HEK293 (cell line): ENCODE measurements at regions not wholly inside any gene's neighbourhood (a gene's known extent, or its start where the extent isn't known, plus 50 kb on each side); places are given as distances from the start of the nearest gene placed in this dataset.

Experiments used
- EGR2 ChIP-seq: fragments of 450-650 bp; formaldehyde crosslinking; IDR thresholded peaks from 2 replicates; pipeline ENCODE4 v1.5.1; 2016; ENCODE audit warnings: low read depth, missing biosample characterization, missing genetic modification characterization
- GLI2 ChIP-seq: fragments of 450-650 bp; formaldehyde crosslinking; IDR thresholded peaks from 2 replicates; pipeline ENCODE4; 2017; ENCODE audit warnings: missing biosample characterization, missing genetic modification characterization, low read depth, borderline replicate concordance
- GLIS2 ChIP-seq: fragments of 450-650 bp; formaldehyde crosslinking; IDR thresholded peaks from 2 replicates; pipeline ENCODE4 v1.5.1; 2016; ENCODE audit warnings: missing biosample characterization, missing genetic modification characterization
- HOXA7 ChIP-seq: sonication (generic); formaldehyde crosslinking; IDR thresholded peaks from 2 replicates; pipeline ENCODE4 v1.8.1; 2022; ENCODE audit warnings: missing genetic modification reagents, borderline replicate concordance
- KLF8 ChIP-seq: fragments of 450-650 bp; formaldehyde crosslinking; IDR thresholded peaks from 2 replicates; pipeline ENCODE4 v1.5.1; 2016; ENCODE audit warnings: missing biosample characterization, missing genetic modification characterization
- MZF1 ChIP-seq: fragments of 450-650 bp; formaldehyde crosslinking; IDR thresholded peaks from 2 replicates; pipeline ENCODE4 v1.5.1; 2017; ENCODE audit warnings: missing biosample characterization, missing genetic modification characterization, borderline replicate concordance
- RBAK ChIP-seq: fragments of 450-650 bp; formaldehyde crosslinking; IDR thresholded peaks from 2 replicates; pipeline ENCODE4 v1.5.1; 2016; ENCODE audit warnings: missing biosample characterization, missing genetic modification characterization
- REPIN1 ChIP-seq: fragments of 450-650 bp; formaldehyde crosslinking; IDR thresholded peaks from 2 replicates; pipeline ENCODE4 v1.5.1; 2017; ENCODE audit warnings: missing biosample characterization, missing genetic modification characterization, low read depth
- SALL2 ChIP-seq: fragments of 450-650 bp; formaldehyde crosslinking; IDR thresholded peaks from 2 replicates; pipeline ENCODE4 v1.5.0; 2017; ENCODE audit warnings: missing biosample characterization, mild to moderate bottlenecking, missing genetic modification characterization, borderline replicate concordance
- SP3 ChIP-seq: fragments of 450-650 bp; formaldehyde crosslinking; IDR thresholded peaks from 2 replicates; pipeline ENCODE4 v1.5.1; 2016; ENCODE audit warnings: missing biosample characterization, missing genetic modification characterization
- WT1 ChIP-seq: fragments of 450-650 bp; formaldehyde crosslinking; IDR thresholded peaks from 2 replicates; pipeline ENCODE4 v1.5.1; 2016; ENCODE audit warnings: missing biosample characterization, missing genetic modification characterization
- ZBTB7A ChIP-seq: fragments of 450-650 bp; formaldehyde crosslinking; IDR thresholded peaks from 2 replicates; pipeline ENCODE4 v1.5.1; 2016; ENCODE audit warnings: low read depth, missing biosample characterization, missing genetic modification characterization
- ZBTB8A ChIP-seq: fragments of 450-650 bp; formaldehyde crosslinking; IDR thresholded peaks from 2 replicates; pipeline ENCODE4 v1.5.1; 2016; ENCODE audit warnings: missing biosample characterization, missing genetic modification characterization
- ZFP41 ChIP-seq: fragments of 450-650 bp; formaldehyde crosslinking; IDR thresholded peaks from 2 replicates; pipeline ENCODE4 v1.5.1; 2016; ENCODE audit warnings: missing biosample characterization, missing genetic modification characterization, borderline replicate concordance
- ZNF121 ChIP-seq: fragments of 450-650 bp; formaldehyde crosslinking; IDR thresholded peaks from 2 replicates; pipeline ENCODE4 v1.5.1; 2016; ENCODE audit warnings: missing biosample characterization, missing genetic modification characterization
- ZNF16 ChIP-seq: fragments of 450-650 bp; formaldehyde crosslinking; IDR thresholded peaks from 2 replicates; pipeline ENCODE4 v1.5.1; 2016; ENCODE audit warnings: low read depth, missing biosample characterization, missing genetic modification characterization
- ZNF169 ChIP-seq: fragments of 450-650 bp; formaldehyde crosslinking; IDR thresholded peaks from 2 replicates; pipeline ENCODE4 v1.5.1; 2016; ENCODE audit warnings: missing biosample characterization, missing genetic modification characterization
- ZNF184 ChIP-seq: fragments of 450-650 bp; IDR thresholded peaks from 2 replicates; pipeline ENCODE4 v1.5.1; 2018; ENCODE audit warnings: missing biosample characterization, mild to moderate bottlenecking, missing genetic modification characterization
- ZNF2 ChIP-seq: fragments of 450-650 bp; formaldehyde crosslinking; IDR thresholded peaks from 2 replicates; pipeline ENCODE4 v1.5.1; 2016; ENCODE audit warnings: missing biosample characterization, missing genetic modification characterization
- ZNF214 ChIP-seq: fragments of 450-650 bp; formaldehyde crosslinking; IDR thresholded peaks from 2 replicates; pipeline ENCODE4 v1.5.1; 2017; ENCODE audit warnings: missing biosample characterization, mild to moderate bottlenecking, missing genetic modification characterization, borderline replicate concordance
- ZNF221 ChIP-seq: fragments of 450-650 bp; formaldehyde crosslinking; IDR thresholded peaks from 2 replicates; pipeline ENCODE4 v1.5.1; 2017; ENCODE audit warnings: missing biosample characterization, missing genetic modification characterization, borderline replicate concordance
- ZNF24 ChIP-seq: fragments of 450-650 bp; formaldehyde crosslinking; IDR thresholded peaks from 2 replicates; pipeline ENCODE4 v1.5.1; 2016; ENCODE audit warnings: missing biosample characterization, missing genetic modification characterization
- ZNF292 ChIP-seq: fragments of 450-650 bp; formaldehyde crosslinking; IDR thresholded peaks from 2 replicates; pipeline ENCODE4 v1.5.1; 2016; ENCODE audit warnings: low read depth, missing biosample characterization, missing genetic modification characterization, borderline replicate concordance
- ZNF394 ChIP-seq: fragments of 450-650 bp; formaldehyde crosslinking; IDR thresholded peaks from 2 replicates; pipeline ENCODE4 v1.5.1; 2016; ENCODE audit warnings: missing biosample characterization, missing genetic modification characterization, mild to moderate bottlenecking, moderate library complexity, borderline replicate concordance
- ZNF423 ChIP-seq: fragments of 450-650 bp; formaldehyde crosslinking; IDR thresholded peaks from 2 replicates; pipeline ENCODE4 v1.5.1; 2016; ENCODE audit warnings: missing biosample characterization, missing genetic modification characterization
- ZNF530 ChIP-seq: fragments of 450-650 bp; formaldehyde crosslinking; IDR thresholded peaks from 2 replicates; pipeline ENCODE4 v1.5.1; 2016; ENCODE audit warnings: low read depth, missing biosample characterization, missing genetic modification characterization
- ZNF560 ChIP-seq: fragments of 450-650 bp; formaldehyde crosslinking; IDR thresholded peaks from 2 replicates; pipeline ENCODE4 v1.5.1; 2017; ENCODE audit warnings: missing biosample characterization, missing genetic modification characterization, borderline replicate concordance
- ZNF561 ChIP-seq: fragments of 450-650 bp; IDR thresholded peaks from 2 replicates; pipeline ENCODE4 v1.5.1; 2018; ENCODE audit warnings: missing biosample characterization, missing genetic modification characterization, borderline replicate concordance
- ZNF660 ChIP-seq: fragments of 450-650 bp; IDR thresholded peaks from 2 replicates; pipeline ENCODE4 v1.5.1; 2018; ENCODE audit warnings: missing biosample characterization, mild to moderate bottlenecking, missing genetic modification characterization
- ZNF670 ChIP-seq: fragments of 450-650 bp; formaldehyde crosslinking; IDR thresholded peaks from 2 replicates; pipeline ENCODE4 v1.5.1; 2016; ENCODE audit warnings: missing biosample characterization, missing genetic modification characterization, low read depth
- ZNF747 ChIP-seq: fragments of 450-650 bp; formaldehyde crosslinking; IDR thresholded peaks from 2 replicates; pipeline ENCODE4 v1.5.1; 2016; ENCODE audit warnings: missing biosample characterization, missing genetic modification characterization
- ZNF785 ChIP-seq: fragments of 450-650 bp; formaldehyde crosslinking; IDR thresholded peaks from 2 replicates; pipeline ENCODE4 v1.5.1; 2016; ENCODE audit warnings: missing biosample characterization, missing genetic modification characterization
- ZNF837 ChIP-seq: fragments of 450-650 bp; formaldehyde crosslinking; IDR thresholded peaks from 2 replicates; pipeline ENCODE4 v1.5.1; 2016; ENCODE audit warnings: missing biosample characterization, missing genetic modification characterization
- ZSCAN30 ChIP-seq: fragments of 450-650 bp; IDR thresholded peaks from 2 replicates; pipeline ENCODE4 v1.5.1; 2018; ENCODE audit warnings: missing biosample characterization, mild to moderate bottlenecking, missing genetic modification characterization, moderate library complexity
- TF ChIP-seq, protein P1 (sequence below): fragments of 450-650 bp; formaldehyde crosslinking; optimal IDR thresholded peaks from 2 replicates; pipeline ENCODE3; 2016; ENCODE audit warnings: missing biosample characterization, mild to moderate bottlenecking, missing genetic modification characterization
- TF ChIP-seq, protein P2 (sequence below): fragments of 450-650 bp; formaldehyde crosslinking; IDR thresholded peaks from 2 replicates; pipeline ENCODE4; 2016; ENCODE audit warnings: missing biosample characterization, missing genetic modification characterization
- TF ChIP-seq, protein P3 (sequence below): fragments of 450-650 bp; formaldehyde crosslinking; IDR thresholded peaks from 2 replicates; pipeline ENCODE4 v1.5.1; 2017; ENCODE audit warnings: missing biosample characterization, missing genetic modification characterization
- TF ChIP-seq, protein P4 (sequence below): fragments of 450-650 bp; formaldehyde crosslinking; IDR thresholded peaks from 2 replicates; pipeline ENCODE4 v1.5.1; 2017; ENCODE audit warnings: missing biosample characterization, missing genetic modification characterization

DNA sequence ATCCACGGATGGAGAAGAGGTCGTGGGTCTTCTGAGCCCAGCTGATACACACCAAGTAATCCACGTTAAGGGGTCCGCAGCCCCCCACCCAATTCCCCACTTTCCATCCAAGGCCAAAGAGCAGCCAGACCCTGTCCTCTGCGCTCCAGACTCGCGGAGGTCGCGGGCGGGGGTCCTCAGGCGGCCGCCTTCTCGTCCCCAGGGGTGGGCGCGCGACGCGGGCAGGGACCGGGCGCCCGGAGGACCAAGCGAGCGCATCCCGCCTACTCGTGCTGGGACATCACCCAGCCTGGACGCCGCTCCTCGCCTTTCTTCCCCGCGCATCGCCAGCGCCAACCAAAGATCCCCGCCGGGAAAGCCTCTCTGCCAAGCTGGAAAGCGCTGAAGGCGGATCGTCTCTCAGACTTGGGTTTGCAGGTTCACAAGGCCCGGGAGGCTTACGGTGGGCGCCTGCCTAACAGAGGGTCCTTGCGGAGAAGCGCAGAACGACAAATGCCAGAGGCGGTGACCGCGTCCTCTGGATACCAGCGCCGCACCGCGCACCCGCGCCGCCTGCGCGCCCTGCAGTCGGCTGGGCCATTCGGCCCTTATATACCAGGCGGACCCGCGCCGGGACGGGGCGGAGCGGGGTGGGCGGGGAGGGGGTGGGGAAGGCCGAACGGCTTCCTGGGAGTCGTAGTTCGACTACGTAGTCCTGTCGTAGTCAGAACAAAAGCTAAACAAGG is 471.6 kb downstream of the SOX9 start (continued):
- TF ChIP-seq, protein P1, sequence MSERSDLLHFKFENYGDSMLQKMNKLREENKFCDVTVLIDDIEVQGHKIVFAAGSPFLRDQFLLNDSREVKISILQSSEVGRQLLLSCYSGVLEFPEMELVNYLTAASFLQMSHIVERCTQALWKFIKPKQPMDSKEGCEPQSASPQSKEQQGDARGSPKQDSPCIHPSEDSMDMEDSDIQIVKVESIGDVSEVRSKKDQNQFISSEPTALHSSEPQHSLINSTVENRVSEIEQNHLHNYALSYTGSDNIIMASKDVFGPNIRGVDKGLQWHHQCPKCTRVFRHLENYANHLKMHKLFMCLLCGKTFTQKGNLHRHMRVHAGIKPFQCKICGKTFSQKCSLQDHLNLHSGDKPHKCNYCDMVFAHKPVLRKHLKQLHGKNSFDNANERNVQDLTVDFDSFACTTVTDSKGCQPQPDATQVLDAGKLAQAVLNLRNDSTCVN (tag by site-specific recombination): peak; percentile 96
- TF ChIP-seq SP3 (tag by site-specific recombination) (peak; percentile 94), GLIS2 (tag by site-specific recombination) (peak; percentile 18; the same call in 1 of the 2 replicates), WT1 (no peak), GLI2 (tag by site-specific recombination) (no peak), MZF1 (tag by site-specific recombination) (no peak), ZNF2 (tag by site-specific recombination) (peak; percentile 91), ZNF785 (tag by site-specific recombination) (no peak), ZNF394 (tag by site-specific recombination) (peak; percentile 81; the same call in 1 of the 2 replicates), ZNF670 (no peak), ZNF561 (tag by site-specific recombination) (peak; percentile 81; the same call in 1 of the 2 replicates), ZNF530 (tag by site-specific recombination) (no peak), SALL2 (tag by site-specific recombination) (no peak), ZSCAN30 (tag by site-specific recombination) (peak; percentile 51; the same call in 1 of the 2 replicates), HOXA7 (CRISPR knock-in tag) (no peak), ZNF423 (tag by site-specific recombination) (0 out of 2 replicates have a peak, but pooled peaks have one; percentile 14), ZNF221 (tag by site-specific recombination) (no peak), ZBTB7A (tag by site-specific recombination) (no peak), ZNF837 (no peak), ZNF24 (tag by site-specific recombination) (peak; percentile 82), ZNF169 (tag by site-specific recombination) (no peak), ZNF184 (no peak), ZNF121 (no peak), KLF8 (tag by site-specific recombination) (peak; percentile 80; the same call in 1 of the 2 replicates), ZNF560 (tag by site-specific recombination) (no peak), RBAK (tag by site-specific recombination) (no peak), ZNF660 (tag by site-specific recombination) (peak; percentile 76; the same call in 1 of the 2 replicates), ZNF214 (no peak), REPIN1 (tag by site-specific recombination) (no peak), ZBTB8A (tag by site-specific recombination) (peak; percentile 33), ZNF292 (tag by site-specific recombination) (no peak), ZNF747 (no peak), ZFP41 (tag by site-specific recombination) (no peak), EGR2 (tag by site-specific recombination) (peak; percentile 56), ZNF16 (tag by site-specific recombination) (no peak)
- TF ChIP-seq, protein P2, sequence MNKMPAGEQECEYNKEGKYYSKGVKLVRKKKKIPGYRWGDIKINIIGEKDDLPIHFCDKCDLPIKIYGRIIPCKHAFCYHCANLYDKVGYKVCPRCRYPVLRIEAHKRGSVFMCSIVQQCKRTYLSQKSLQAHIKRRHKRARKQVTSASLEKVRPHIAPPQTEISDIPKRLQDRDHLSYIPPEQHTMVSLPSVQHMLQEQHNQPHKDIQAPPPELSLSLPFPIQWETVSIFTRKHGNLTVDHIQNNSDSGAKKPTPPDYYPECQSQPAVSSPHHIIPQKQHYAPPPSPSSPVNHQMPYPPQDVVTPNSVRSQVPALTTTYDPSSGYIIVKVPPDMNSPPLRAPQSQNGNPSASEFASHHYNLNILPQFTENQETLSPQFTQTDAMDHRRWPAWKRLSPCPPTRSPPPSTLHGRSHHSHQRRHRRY (tag by site-specific recombination): no peak
- TF ChIP-seq, protein P3, sequence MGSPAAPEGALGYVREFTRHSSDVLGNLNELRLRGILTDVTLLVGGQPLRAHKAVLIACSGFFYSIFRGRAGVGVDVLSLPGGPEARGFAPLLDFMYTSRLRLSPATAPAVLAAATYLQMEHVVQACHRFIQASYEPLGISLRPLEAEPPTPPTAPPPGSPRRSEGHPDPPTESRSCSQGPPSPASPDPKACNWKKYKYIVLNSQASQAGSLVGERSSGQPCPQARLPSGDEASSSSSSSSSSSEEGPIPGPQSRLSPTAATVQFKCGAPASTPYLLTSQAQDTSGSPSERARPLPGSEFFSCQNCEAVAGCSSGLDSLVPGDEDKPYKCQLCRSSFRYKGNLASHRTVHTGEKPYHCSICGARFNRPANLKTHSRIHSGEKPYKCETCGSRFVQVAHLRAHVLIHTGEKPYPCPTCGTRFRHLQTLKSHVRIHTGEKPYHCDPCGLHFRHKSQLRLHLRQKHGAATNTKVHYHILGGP: no peak
- TF ChIP-seq, protein P4, sequence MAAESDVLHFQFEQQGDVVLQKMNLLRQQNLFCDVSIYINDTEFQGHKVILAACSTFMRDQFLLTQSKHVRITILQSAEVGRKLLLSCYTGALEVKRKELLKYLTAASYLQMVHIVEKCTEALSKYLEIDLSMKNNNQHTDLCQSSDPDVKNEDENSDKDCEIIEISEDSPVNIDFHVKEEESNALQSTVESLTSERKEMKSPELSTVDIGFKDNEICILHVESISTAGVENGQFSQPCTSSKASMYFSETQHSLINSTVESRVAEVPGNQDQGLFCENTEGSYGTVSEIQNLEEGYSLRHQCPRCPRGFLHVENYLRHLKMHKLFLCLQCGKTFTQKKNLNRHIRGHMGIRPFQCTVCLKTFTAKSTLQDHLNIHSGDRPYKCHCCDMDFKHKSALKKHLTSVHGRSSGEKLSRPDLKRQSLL: no peak
